GM23338 (cell line): ENCODE measurements at regions not wholly inside any gene's neighbourhood (a gene's known extent, or its start where the extent isn't known, plus 50 kb on each side); places are given as distances from the start of the nearest gene placed in this dataset.

Experiments used
- ATAC-seq: fragments of 200-7000 bp; cut with Tn5 transposase; 3 replicates; pipeline ENCODE4 v1.9.1; 2020
- DNase-seq: peaks from one replicate; pipeline ENCODE4 v3.0.0-alpha.2; 2015; ENCODE audit warnings: low spot score
- H2AFZ ChIP-seq: fragments of 200-600 bp; sonication (generic); 2 replicates; pipeline ENCODE4 v1.8.0; 2016; ENCODE audit warnings: antibody characterized with exemption, mild to moderate bottlenecking, moderate library complexity
- H3F3A ChIP-seq: fragments of 200-600 bp; sonication (generic); replicated peaks from 2 replicates; pipeline ENCODE4 v1.8.0; 2017; ENCODE audit warnings: antibody characterized with exemption, mixed run types, low read depth
- H3K27ac ChIP-seq: fragments of 200-600 bp; sonication (generic); 2 replicates; pipeline ENCODE4 v1.6.1; 2016; ENCODE audit warnings: low read depth
- H3K27me3 ChIP-seq: fragments of 200-600 bp; sonication (generic); 2 replicates; pipeline ENCODE4 v1.8.0; 2016; ENCODE audit warnings: mild to moderate bottlenecking, mixed run types, moderate library complexity; ENCODE audit not compliant: insufficient read depth
- H3K36me3 ChIP-seq: fragments of 200-600 bp; sonication (generic); 2 replicates; pipeline ENCODE4 v1.8.0; 2016; ENCODE audit warnings: mild to moderate bottlenecking; ENCODE audit not compliant: insufficient read depth
- H3K4me1 ChIP-seq: fragments of 200-600 bp; sonication (generic); 2 replicates; pipeline ENCODE4 v1.8.0; 2016; ENCODE audit warnings: mild to moderate bottlenecking, moderate library complexity; ENCODE audit not compliant: insufficient read depth
- H3K4me2 ChIP-seq: fragments of 200-600 bp; sonication (generic); 2 replicates; pipeline ENCODE4 v1.7.1; 2017; ENCODE audit warnings: mixed run types
- H3K4me3 ChIP-seq: fragments of 200-600 bp; sonication (generic); 2 replicates; pipeline ENCODE4 v1.6.1; 2016; ENCODE audit warnings: mixed run types
- H3K79me2 ChIP-seq: fragments of 200-600 bp; sonication (generic); replicated peaks from 2 replicates; pipeline ENCODE4 v1.8.0; 2017; ENCODE audit warnings: mild to moderate bottlenecking; ENCODE audit not compliant: insufficient read depth
- H3K9me2 ChIP-seq: fragments of 200-600 bp; sonication (generic); 2 replicates; pipeline ENCODE4 v1.8.0; 2017; ENCODE audit not compliant: insufficient read depth
- H4K20me1 ChIP-seq: fragments of 200-600 bp; sonication (generic); replicated peaks from 2 replicates; pipeline ENCODE4 v1.8.0; 2017; ENCODE audit warnings: mild to moderate bottlenecking; ENCODE audit not compliant: insufficient read depth
- H3K27ac Mint-ChIP-seq: 2 replicates; pipeline ENCODE4 v1.8.0; 2020; ENCODE audit warnings: inconsistent platforms, mild to moderate bottlenecking, moderate library complexity, mixed read lengths
- H3K27me3 Mint-ChIP-seq: 3 replicates; pipeline ENCODE4 v1.8.0; 2022; ENCODE audit warnings: low read depth, mild to moderate bottlenecking, moderate library complexity, mixed read lengths, inconsistent platforms; ENCODE audit not compliant: insufficient read depth, poor library complexity
- H3K36me3 Mint-ChIP-seq: 3 replicates; pipeline ENCODE4 v1.8.0; 2021; ENCODE audit warnings: low read depth, mild to moderate bottlenecking, inconsistent platforms, moderate library complexity, mixed read lengths
- H3K4me1 Mint-ChIP-seq: 3 replicates; pipeline ENCODE4 v1.8.0; 2020; ENCODE audit warnings: mild to moderate bottlenecking, inconsistent platforms, mixed read lengths
- H3K4me3 Mint-ChIP-seq: 3 replicates; pipeline ENCODE4 v1.8.0; 2021; ENCODE audit warnings: moderate library complexity, mild to moderate bottlenecking, inconsistent platforms, mixed read lengths
- H3K9me3 Mint-ChIP-seq: 3 replicates; pipeline ENCODE4 v1.8.0; 2020; ENCODE audit warnings: moderate library complexity, mild to moderate bottlenecking, inconsistent platforms, mixed read lengths
- CREB1 ChIP-seq: fragments of 250-450 bp; sonication (Bioruptor Pico); IDR thresholded peaks from 2 replicates; pipeline ENCODE4 v1.5.0; 2020; ENCODE audit warnings: low read depth, mild to moderate bottlenecking, moderate library complexity
- CTCF ChIP-seq, 2 experiments: fragments of 200-600 bp in 1 of 2; sonication (generic) in 1 of 2; conservative IDR thresholded peaks; 2 replicates each; pipeline versions ENCODE4 v1.5.1 to v1.6.1; 2016 to 2017; ENCODE audit warnings: antibody characterized with exemption in 2 of 2, low read depth in 2 of 2, mild to moderate bottlenecking in 2 of 2, moderate library complexity in 1 of 2
- ETS1 ChIP-seq: IDR thresholded peaks from 2 replicates; pipeline ENCODE4 v1.6.1; 2016; ENCODE audit warnings: antibody characterized with exemption
- JUNB ChIP-seq: IDR thresholded peaks from one replicate; pipeline ENCODE4 v1.6.1; 2016; ENCODE audit warnings: antibody characterized with exemption; ENCODE audit not compliant: unreplicated experiment
- NANOG ChIP-seq: IDR thresholded peaks from 2 replicates; pipeline ENCODE4 v1.6.1; 2016; ENCODE audit warnings: antibody characterized with exemption, borderline replicate concordance
- REST ChIP-seq: IDR thresholded peaks from one replicate; pipeline ENCODE4 v1.6.1; 2018; ENCODE audit warnings: antibody characterized with exemption; ENCODE audit not compliant: unreplicated experiment
- STAT1 ChIP-seq: IDR thresholded peaks from one replicate; pipeline ENCODE4 v1.6.1; 2016; ENCODE audit warnings: antibody characterized with exemption; ENCODE audit not compliant: unreplicated experiment
- ZNF114 ChIP-seq: fragments of 250-450 bp; sonication (Bioruptor Pico); IDR thresholded peaks from 2 replicates; pipeline ENCODE4 v1.5.0; 2020; ENCODE audit warnings: mild to moderate bottlenecking, moderate library complexity
- ZNF331 ChIP-seq: fragments of 250-450 bp; sonication (Bioruptor Pico); IDR thresholded peaks from 2 replicates; pipeline ENCODE4 v1.5.0; 2020; ENCODE audit warnings: low read depth, mild to moderate bottlenecking, moderate library complexity

GRCh38 chr4:110748071-110748470 is 125.2 kb upstream of the PITX2 start:
- H3K4me3 ChIP-seq: no peak overlapping the region
- H3K27ac ChIP-seq: no peak overlapping the region
- no peak overlapping the region for H3K4me2 ChIP-seq
- no peaks in the 10 kb centered on the region for H3K79me2 ChIP-seq
- no peaks in the 10 kb centered on the region for H3K27me3 Mint-ChIP-seq
- no peaks in the 10 kb centered on the region for H3K4me1 Mint-ChIP-seq
- DNase-seq (no peak), ATAC-seq (no peak)
- no peak overlapping the region for H3K4me3 Mint-ChIP-seq
- no peaks in the 10 kb centered on the region for H3K36me3 Mint-ChIP-seq
- no peaks in the 10 kb centered on the region for H4K20me1 ChIP-seq
- no peaks in the 10 kb centered on the region for H3K9me2 ChIP-seq
- no peak overlapping the region for H3K27ac Mint-ChIP-seq
- no peaks in the 10 kb centered on the region for H3K4me1 ChIP-seq
- no peak overlapping the region for H2AFZ ChIP-seq
- no peaks in the 10 kb centered on the region for H3K9me3 Mint-ChIP-seq
- TF ChIP-seq ZNF331 (CRISPR knock-in tag) (no peak), CREB1 (CRISPR knock-in tag) (no peak)
- H3K36me3 ChIP-seq: no peaks in the 10 kb centered on the region
- no peaks in the 10 kb centered on the region for H3F3A ChIP-seq
- H3K27me3 ChIP-seq: no peaks in the 10 kb centered on the region

- DNase-seq: no peak
- Mint-ChIP-seq H3K9me3 (no peaks in the 10 kb centered on the region), H3K4me3 (no peak overlapping the region), H3K4me1 (no peaks in the 10 kb centered on the region; the same call in 2 of the 3 replicates), H3K27ac (no peak overlapping the region), H3K27me3 (no peaks in the 10 kb centered on the region), H3K36me3 (no peaks in the 10 kb centered on the region)
- ATAC-seq: no peak
- Histone ChIP-seq H3K9me2 (no peaks in the 10 kb centered on the region), H3K4me3 (no peak overlapping the region), H3K36me3 (no peaks in the 10 kb centered on the region), H3K4me1 (no peaks in the 10 kb centered on the region), H3K79me2 (no peaks in the 10 kb centered on the region), H3K27ac (no peak overlapping the region), H4K20me1 (no peaks in the 10 kb centered on the region), H3K4me2 (no peak overlapping the region), H3F3A (no peaks in the 10 kb centered on the region), H3K27me3 (no peaks in the 10 kb centered on the region), H2AFZ (no peak overlapping the region)
- TF ChIP-seq CTCF (conservative IDR thresholded peaks at IDR 0.05; ENCODE audit: low read depth in 2 of 2): no peak
- no peak for TF ChIP-seq ZNF331 (CRISPR knock-in tag)
- no peak for TF ChIP-seq REST
- TF ChIP-seq NANOG: no peak
- no peak for TF ChIP-seq JUNB
- TF ChIP-seq ZNF114 (CRISPR knock-in tag): no peak
- TF ChIP-seq STAT1: no peak
- no peak for TF ChIP-seq ETS1
- TF ChIP-seq CREB1 (CRISPR knock-in tag): no peak
Observed at GRCh38 chr4:110751183-110751582, 128.3 kb upstream of the PITX2 start.
